Activated CD4-positive, alpha-beta memory T cell treated with anti-CD3 and anti-CD28 coated beads, Interleukin-2, amount 10 ng/mL, durations not matched to agents 7 days and 5 days (primary cell): ENCODE measurements at regions not wholly inside any gene's neighbourhood (a gene's known extent, or its start where the extent isn't known, plus 50 kb on each side); places are given as distances from the start of the nearest gene placed in this dataset.
A peak's percentile ranks its signal among the peaks of the same experiment; 100 is the strongest.

ENCODE experiments used
- CTCF ChIA-PET: fragments of 350-600 bp; sonication (Branson Sonifier 250); formaldehyde crosslinking; loops from one replicate; lab custom pipeline; 2021; ENCODE audit warnings: antibody characterized with exemption, inconsistent platforms; lab: Charles Lee
- POLR2A ChIA-PET: fragments of 350-600 bp; sonication (Branson Sonifier 250); formaldehyde crosslinking; loops from one replicate; lab custom pipeline; 2021; ENCODE audit warnings: antibody characterized with exemption; lab: Charles Lee
- DNase-seq: peaks from one replicate; pipeline ENCODE4 v3.0.0-alpha.2; 2020
- H3K27ac Mint-ChIP-seq: one replicate; pipeline ENCODE4 v1.8.0; 2021; ENCODE audit warnings: mild to moderate bottlenecking, mixed read lengths
- H3K27me3 Mint-ChIP-seq: one replicate; pipeline ENCODE4 v1.8.0; 2021; ENCODE audit warnings: mixed read lengths
- H3K36me3 Mint-ChIP-seq: one replicate; pipeline ENCODE4 v1.8.0; 2021; ENCODE audit warnings: low read depth, mixed read lengths
- H3K4me1 Mint-ChIP-seq: one replicate; pipeline ENCODE4 v1.8.0; 2021; ENCODE audit warnings: mixed read lengths
- H3K4me3 Mint-ChIP-seq: one replicate; pipeline ENCODE4 v1.8.0; 2021; ENCODE audit warnings: mild to moderate bottlenecking, mixed read lengths
- H3K9me3 Mint-ChIP-seq: one replicate; pipeline ENCODE4 v1.8.0; 2021; ENCODE audit warnings: mixed read lengths

- POLR2A ChIA-PET = no interaction called here
- H3K4me1 Mint-ChIP-seq = peaks cover 19% of the 10 kb centered on the region
- H3K27ac Mint-ChIP-seq = peak overlapping the region; percentile 73
- no peaks in the 10 kb centered on the region for H3K9me3 Mint-ChIP-seq
- no peaks in the 10 kb centered on the region for H3K36me3 Mint-ChIP-seq
- H3K4me3 Mint-ChIP-seq = no peak overlapping the region
- CTCF ChIA-PET = no interaction called here
- DNase-seq = no peak
- peaks cover 16% of the 10 kb centered on the region for H3K27me3 Mint-ChIP-seq
Measured at GRCh38 chr2:105468582-105469042, 69.8 kb upstream of the FHL2 start.

DNA sequence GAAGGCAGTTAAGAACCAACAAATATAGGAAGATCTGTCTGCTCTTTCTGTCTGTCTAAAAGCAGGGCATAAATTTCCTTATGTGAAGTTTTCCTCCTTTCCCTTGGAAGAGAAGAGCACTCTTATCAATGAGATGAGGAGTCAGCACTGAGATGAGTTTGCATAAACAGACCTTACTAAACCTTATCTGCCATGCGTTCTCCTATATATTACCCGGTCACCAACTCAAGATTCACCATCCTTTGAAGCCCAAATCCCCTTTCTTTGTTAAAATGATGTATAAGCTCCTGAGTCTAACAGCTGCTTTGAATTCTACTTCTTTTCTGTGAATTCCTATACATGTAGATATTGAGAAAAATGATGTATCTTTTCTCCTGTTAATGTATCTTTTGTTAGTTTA, 65.5 kb upstream of the FHL2 start:
- ChIA-PET POLR2A (no interaction called here), CTCF (no interaction called here)
- Mint-ChIP-seq H3K36me3 (no peaks in the 10 kb centered on the region), H3K27me3 (peaks cover 12% of the 10 kb centered on the region), H3K4me1 (peaks cover 15% of the 10 kb centered on the region), H3K4me3 (no peak overlapping the region), H3K9me3 (no peaks in the 10 kb centered on the region), H3K27ac (no peak overlapping the region)
- DNase-seq = no peak

DNA sequence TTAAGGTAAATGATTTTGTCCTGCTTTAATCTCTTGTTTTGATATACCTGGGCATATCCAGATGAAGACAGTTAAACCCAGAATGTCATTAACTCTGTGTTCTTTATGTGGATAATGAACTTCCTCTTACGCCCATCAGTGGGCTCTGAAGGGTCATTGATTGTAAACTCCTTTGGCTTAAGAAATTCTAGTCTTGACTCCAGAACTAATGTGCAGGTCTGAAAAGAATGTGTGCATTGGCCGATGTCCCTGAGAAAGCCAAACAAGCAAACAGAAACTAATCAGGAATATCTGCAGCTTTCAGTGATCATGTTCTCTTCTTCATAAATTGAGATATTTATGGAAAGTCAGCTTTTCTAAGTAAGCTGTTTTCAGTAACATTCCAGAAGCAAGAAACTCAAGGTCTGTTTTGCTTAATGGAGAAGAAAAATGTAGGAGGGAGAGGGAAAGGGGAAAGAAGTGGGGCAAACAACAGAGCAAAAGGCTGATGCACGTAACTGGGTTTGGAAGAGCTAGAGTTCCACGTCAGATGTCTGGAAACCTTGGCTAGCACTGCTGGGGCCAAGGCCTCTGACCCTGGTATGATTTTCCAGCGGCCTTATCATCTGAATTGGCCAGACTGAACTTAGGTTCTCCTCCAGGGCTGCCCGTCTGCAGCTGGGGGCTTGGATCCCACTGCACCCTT, 61.3 kb upstream of the FHL2 start:
- CTCF ChIA-PET = no interaction called here

DNA sequence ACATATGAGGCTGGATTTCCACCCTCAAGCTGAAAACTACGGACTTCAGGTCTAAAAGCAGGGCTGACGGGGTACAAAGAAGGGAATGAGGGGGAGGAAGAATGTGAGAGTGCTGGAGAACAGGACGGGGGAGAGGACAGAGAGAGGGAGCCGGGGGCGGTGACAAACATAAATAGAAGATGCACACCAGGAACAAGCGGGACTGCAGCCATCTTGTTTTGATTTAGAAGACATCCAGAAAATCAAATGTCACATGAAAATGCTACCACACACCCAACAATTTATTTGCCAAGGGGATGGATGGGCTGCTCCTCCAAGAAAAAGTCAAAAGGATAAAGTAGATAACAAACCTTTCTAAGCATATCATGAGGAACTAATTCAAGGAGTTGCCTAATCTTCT, 59.2 kb upstream of the FHL2 start:
- Mint-ChIP-seq H3K4me1 (no peaks in the 10 kb centered on the region), H3K27me3 (peaks cover 14% of the 10 kb centered on the region), H3K27ac (no peak overlapping the region), H3K9me3 (no peaks in the 10 kb centered on the region), H3K36me3 (no peaks in the 10 kb centered on the region), H3K4me3 (no peak overlapping the region)
- CTCF ChIA-PET = no interaction called here
- POLR2A ChIA-PET = no interaction called here
- DNase-seq = no peak

More for the DNA sequence above, 61.3 kb upstream of the FHL2 start:
- no peak overlapping the region for H3K27ac Mint-ChIP-seq
- H3K4me1 Mint-ChIP-seq = no peaks in the 10 kb centered on the region
- H3K27me3 Mint-ChIP-seq = peaks cover 14% of the 10 kb centered on the region
- POLR2A ChIA-PET = no interaction called here
- no peak overlapping the region for H3K4me3 Mint-ChIP-seq
- H3K36me3 Mint-ChIP-seq = no peaks in the 10 kb centered on the region
- H3K9me3 Mint-ChIP-seq = no peaks in the 10 kb centered on the region
- DNase-seq = no peak

DNA sequence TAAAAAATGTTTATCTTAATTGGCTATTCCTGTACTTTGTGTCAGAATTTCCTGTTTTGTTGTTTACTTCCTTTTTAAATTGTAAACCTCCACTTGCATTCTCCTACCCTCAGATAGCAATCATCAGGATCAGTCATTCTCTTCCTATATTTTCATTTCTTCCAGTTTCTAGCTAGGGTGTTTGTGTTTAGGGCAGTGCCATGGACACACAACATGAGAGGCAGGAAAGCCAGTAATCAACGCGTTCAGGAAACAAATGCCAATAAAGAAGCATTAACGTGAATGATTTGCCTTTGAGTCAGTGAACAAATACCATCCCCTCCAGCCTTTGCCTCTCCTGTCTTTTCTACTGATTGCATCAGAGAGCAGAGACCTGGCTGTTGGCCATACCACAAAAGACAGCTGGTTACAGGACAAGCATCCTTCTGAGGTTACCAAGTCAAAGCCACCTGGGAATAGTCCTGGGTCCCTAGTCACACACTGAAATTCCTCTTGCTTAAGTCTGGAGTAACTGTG, 56.7 kb upstream of the FHL2 start:
- Mint-ChIP-seq H3K4me3 (no peak overlapping the region), H3K4me1 (no peaks in the 10 kb centered on the region), H3K36me3 (no peaks in the 10 kb centered on the region), H3K27me3 (peaks cover 20% of the 10 kb centered on the region), H3K9me3 (no peaks in the 10 kb centered on the region), H3K27ac (no peak overlapping the region)
- CTCF ChIA-PET = interaction anchor here (2.2 kb wide), 1 partner anchor 65 kb away, joined by 6 read pairs; no protein-coding TSS in a partner anchor
- POLR2A ChIA-PET = no interaction called here
- DNase-seq = no peak

GRCh38 chr2:105454801-105455485, 56.1 kb upstream of the FHL2 start:
- H3K27me3 Mint-ChIP-seq = peaks cover 18% of the 10 kb centered on the region

DNA sequence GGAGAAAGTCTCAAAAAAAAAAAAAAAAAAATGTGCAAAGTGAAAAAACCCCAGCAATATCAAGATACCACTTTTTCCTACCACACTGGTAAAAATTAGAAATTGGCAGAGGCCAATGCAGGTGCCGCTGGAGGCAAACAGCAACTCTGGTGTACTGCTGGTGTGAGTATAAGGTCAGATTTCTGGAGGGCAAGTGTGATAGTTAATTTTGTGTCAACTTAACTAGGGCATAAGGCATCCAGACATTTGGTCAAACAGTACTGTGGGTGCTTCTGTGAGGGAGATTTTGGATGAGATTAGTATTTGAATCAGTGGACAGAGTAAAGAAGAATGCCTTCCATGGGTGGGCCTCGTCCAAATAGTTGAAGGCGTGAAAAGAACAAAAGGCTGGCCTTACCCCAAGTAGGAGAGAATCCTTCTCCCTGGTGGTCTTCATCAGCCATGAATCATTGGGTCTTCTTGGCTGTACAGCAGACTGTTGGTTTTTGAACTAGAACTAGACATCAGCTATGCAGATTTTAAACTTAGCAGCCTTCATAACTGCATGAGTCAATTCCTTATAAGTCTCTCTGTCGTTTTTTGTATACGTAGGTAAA, 52.8 kb upstream of the FHL2 start:
- ChIA-PET CTCF (no interaction called here), POLR2A (no interaction called here)
- no peak for DNase-seq
- Mint-ChIP-seq H3K4me1 (no peaks in the 10 kb centered on the region), H3K27me3 (peaks cover 30% of the 10 kb centered on the region), H3K4me3 (no peak overlapping the region), H3K9me3 (no peaks in the 10 kb centered on the region), H3K36me3 (no peaks in the 10 kb centered on the region), H3K27ac (no peak overlapping the region)

More at GRCh38 chr2:105454801-105455485, 56.1 kb upstream of the FHL2 start:
- ChIA-PET POLR2A (no interaction called here), CTCF (interaction anchor here (2.2 kb wide), 1 partner anchor 66 kb away, joined by 6 read pairs; no protein-coding TSS in a partner anchor)
- DNase-seq = no peak
- Mint-ChIP-seq H3K4me1 (no peaks in the 10 kb centered on the region), H3K27ac (no peak overlapping the region), H3K36me3 (no peaks in the 10 kb centered on the region), H3K9me3 (no peaks in the 10 kb centered on the region), H3K4me3 (no peak overlapping the region)

GRCh38 chr2:105450471-105450870, 51.6 kb upstream of the FHL2 start:
- CTCF ChIA-PET = no interaction called here
- no peak overlapping the region for H3K4me3 Mint-ChIP-seq
- DNase-seq = no peak
- no peaks in the 10 kb centered on the region for H3K4me1 Mint-ChIP-seq
- H3K36me3 Mint-ChIP-seq = no peaks in the 10 kb centered on the region
- H3K27ac Mint-ChIP-seq = no peak overlapping the region
- peaks cover 27% of the 10 kb centered on the region for H3K27me3 Mint-ChIP-seq
- H3K9me3 Mint-ChIP-seq = no peaks in the 10 kb centered on the region
- POLR2A ChIA-PET = no interaction called here

GRCh38 chr2:105449076-105449475, 50.2 kb upstream of the FHL2 start:
- H3K27ac Mint-ChIP-seq = no peak overlapping the region
- CTCF ChIA-PET = interaction anchor here (0.6 to 0.7 kb wide), 2 partner anchors 13 to 77 kb away, joined by 3 to 4 read pairs; no protein-coding TSS in a partner anchor
- H3K4me1 Mint-ChIP-seq = no peaks in the 10 kb centered on the region
- POLR2A ChIA-PET = no interaction called here
- no peaks in the 10 kb centered on the region for H3K36me3 Mint-ChIP-seq
- no peaks in the 10 kb centered on the region for H3K9me3 Mint-ChIP-seq
- peaks cover 28% of the 10 kb centered on the region for H3K27me3 Mint-ChIP-seq
- H3K4me3 Mint-ChIP-seq = no peak overlapping the region
- DNase-seq = no peak
